WERI-Rb-1 (cell line): ENCODE measurements at regions not wholly inside any gene's neighbourhood (a gene's known extent, or its start where the extent isn't known, plus 50 kb on each side); places are given as distances from the start of the nearest gene placed in this dataset.
A peak's percentile ranks its signal among the peaks of the same experiment; 100 is the strongest.
"Not testable (repeated sequence)": the region's sequence is repeated elsewhere in the genome, so short reads cannot be mapped to it uniquely, and the experiment has no call there.

Experiments
- DNase-seq: peaks from one replicate; pipeline ENCODE4 v3.0.0-alpha.2; 2020
- H3K27ac ChIP-seq: fragments of 250-450 bp; sonication (Bioruptor Pico); 2 replicates; pipeline ENCODE4 v1.5.1; 2020; ENCODE audit warnings: mild to moderate bottlenecking, moderate library complexity
- H3K27me3 ChIP-seq: fragments of 250-450 bp; sonication (Bioruptor Pico); 2 replicates; pipeline ENCODE4 v1.5.1; 2021; ENCODE audit warnings: mild to moderate bottlenecking, low read depth, moderate library complexity; ENCODE audit not compliant: insufficient read depth, severe bottlenecking
- H3K36me3 ChIP-seq: fragments of 250-450 bp; sonication (Bioruptor Pico); 2 replicates; pipeline ENCODE4 v1.5.1; 2020; ENCODE audit warnings: mild to moderate bottlenecking, moderate library complexity
- H3K4me3 ChIP-seq: 2 replicates; pipeline ENCODE4 v1.5.1; 2011; ENCODE audit warnings: low read depth, mild to moderate bottlenecking, control low read depth, low read length
- H3K9me3 ChIP-seq: fragments of 250-450 bp; sonication (Bioruptor Pico); 2 replicates; pipeline ENCODE4 v1.5.1; 2021; ENCODE audit warnings: mild to moderate bottlenecking, moderate library complexity; ENCODE audit not compliant: severe bottlenecking
- CTCF ChIP-seq: IDR thresholded peaks from 2 replicates; pipeline ENCODE4 v1.5.1; 2011; ENCODE audit warnings: low read depth, mild to moderate bottlenecking, control low read depth, inconsistent platforms, low read length

- no peaks in the 10 kb centered on the region for H3K27me3 ChIP-seq
- peaks cover 9% of the 10 kb centered on the region for H3K9me3 ChIP-seq
- no peaks in the 10 kb centered on the region for H3K36me3 ChIP-seq
- no peak overlapping the region for H3K27ac ChIP-seq
- no peak overlapping the region for H3K4me3 ChIP-seq
- TF ChIP-seq CTCF, result peak; percentile 9; the same call in 1 of the 2 replicates
- peak; percentile 15 for DNase-seq
These were observed 88.5 kb upstream of the SLC25A48 start for GRCh38 chr5:135745897-135746500.

- Histone ChIP-seq H3K27ac (no peak overlapping the region), H3K4me3 (no peak overlapping the region), H3K36me3 (no peaks in the 10 kb centered on the region), H3K27me3 (peaks cover 8% of the 10 kb centered on the region), H3K9me3 (peaks cover 9% of the 10 kb centered on the region)
- TF ChIP-seq CTCF, result no peak
- no peak for DNase-seq
These were observed 90.6 kb upstream of the SLC25A48 start for GRCh38 chr5:135743705-135744411.

GRCh38 chr5:135743181-135743580 is 91.3 kb upstream of the SLC25A48 start:
- peaks cover 9% of the 10 kb centered on the region for H3K9me3 ChIP-seq
- DNase-seq, result no peak
- no peak overlapping the region for H3K27ac ChIP-seq
- no peak for TF ChIP-seq CTCF
- H3K27me3 ChIP-seq, result peaks cover 15% of the 10 kb centered on the region
- H3K36me3 ChIP-seq, result no peaks in the 10 kb centered on the region
- H3K4me3 ChIP-seq, result no peak overlapping the region

- H3K36me3 ChIP-seq, DNase-seq, H3K9me3 ChIP-seq, H3K4me3 ChIP-seq, H3K27ac ChIP-seq: not testable (repeated sequence)
- H3K27me3 ChIP-seq, result peaks cover 24% of the 10 kb centered on the region
These were observed 92.2 kb upstream of the SLC25A48 start for GRCh38 chr5:135742240-135742639.

GRCh38 chr5:135741040-135741439 is 93.4 kb upstream of the SLC25A48 start:
- peaks cover 36% of the 10 kb centered on the region for H3K27me3 ChIP-seq
- H3K9me3 ChIP-seq, result peaks cover 9% of the 10 kb centered on the region
- H3K36me3 ChIP-seq, result no peaks in the 10 kb centered on the region
- no peak overlapping the region for H3K27ac ChIP-seq
- no peak for TF ChIP-seq CTCF
- H3K4me3 ChIP-seq, result no peak overlapping the region
- no peak for DNase-seq

GRCh38 chr5:135740475-135740874 is 94.0 kb upstream of the SLC25A48 start:
- Histone ChIP-seq H3K9me3 (peaks cover 9% of the 10 kb centered on the region), H3K27ac (no peak overlapping the region), H3K4me3 (no peak overlapping the region), H3K36me3 (no peaks in the 10 kb centered on the region), H3K27me3 (peaks cover 39% of the 10 kb centered on the region)
- TF ChIP-seq CTCF, result no peak
- DNase-seq, result no peak
